H9 (cell line): ENCODE measurements at regions not wholly inside any gene's neighbourhood (a gene's known extent, or its start where the extent isn't known, plus 50 kb on each side); places are given as distances from the start of the nearest gene placed in this dataset.
A peak's percentile ranks its signal among the peaks of the same experiment; 100 is the strongest.

Experiments
- DNase-seq: peaks from one replicate; pipeline ENCODE4 v3.0.0-alpha.2; 2017
- H2AFZ ChIP-seq: one replicate; pipeline ENCODE4 v1.6.1; 2013; ENCODE audit warnings: mild to moderate bottlenecking, low read length, control low read depth, moderate library complexity
- H2AK5ac ChIP-seq: 2 replicates; pipeline ENCODE4 v1.6.1; 2013; ENCODE audit warnings: low read length, control low read depth, mixed read lengths; ENCODE audit not compliant: insufficient read length
- H2BK120ac ChIP-seq: one replicate; pipeline ENCODE4 v1.6.1; 2013; ENCODE audit warnings: low read depth, mild to moderate bottlenecking, low read length, control low read depth, inconsistent platforms; ENCODE audit not compliant: poor library complexity, severe bottlenecking
- H2BK12ac ChIP-seq: 2 replicates; pipeline ENCODE4 v1.6.1; 2013; ENCODE audit warnings: low read length, control low read depth, mixed read lengths, low read depth; ENCODE audit not compliant: insufficient read length
- H2BK15ac ChIP-seq: 2 replicates; pipeline ENCODE4 v1.6.1; 2013; ENCODE audit warnings: low read depth, low read length, control low read depth
- H2BK20ac ChIP-seq: one replicate; pipeline ENCODE4 v1.6.1; 2013; ENCODE audit warnings: low read depth, mild to moderate bottlenecking, low read length, control low read depth, inconsistent platforms; ENCODE audit not compliant: poor library complexity, severe bottlenecking
- H2BK5ac ChIP-seq: 2 replicates; pipeline ENCODE4 v1.6.1; 2013; ENCODE audit warnings: low read length, control low read depth, mixed read lengths; ENCODE audit not compliant: insufficient read length
- H3K14ac ChIP-seq: 2 replicates; pipeline ENCODE4 v1.6.1; 2013; ENCODE audit warnings: low read length, control low read depth; ENCODE audit not compliant: insufficient read depth
- H3K18ac ChIP-seq: 2 replicates; pipeline ENCODE4 v1.6.1; 2013; ENCODE audit warnings: low read depth, mild to moderate bottlenecking, mixed read lengths, low read length, control low read depth; ENCODE audit not compliant: insufficient read length
- H3K23ac ChIP-seq: 2 replicates; pipeline ENCODE4 v1.6.1; 2013; ENCODE audit warnings: low read length, control low read depth, mixed read lengths, low read depth; ENCODE audit not compliant: insufficient read length
- H3K23me2 ChIP-seq: 2 replicates; pipeline ENCODE4 v1.6.1; 2013; ENCODE audit warnings: low read depth, mild to moderate bottlenecking, mixed read lengths, low read length, control low read depth; ENCODE audit not compliant: insufficient read length, poor library complexity, severe bottlenecking
- H3K27ac ChIP-seq: 2 replicates; pipeline ENCODE4 v1.5.1; 2013; ENCODE audit warnings: low read length, control low read depth, mixed read lengths, low read depth; ENCODE audit not compliant: insufficient read length
- H3K27me3 ChIP-seq: 2 replicates; pipeline ENCODE4 v1.6.1; 2013; ENCODE audit warnings: low read length, control low read depth, inconsistent platforms; ENCODE audit not compliant: insufficient read depth
- H3K4ac ChIP-seq: 2 replicates; pipeline ENCODE4 v1.6.1; 2013; ENCODE audit warnings: low read depth, mild to moderate bottlenecking, control low read depth, inconsistent platforms, low read length, moderate library complexity
- H3K4me1 ChIP-seq: 2 replicates; pipeline ENCODE4 v1.6.1; 2013; ENCODE audit warnings: low read length, control low read depth, inconsistent platforms; ENCODE audit not compliant: insufficient read depth
- H3K4me2 ChIP-seq: 2 replicates; pipeline ENCODE4 v1.6.1; 2013; ENCODE audit warnings: low read length, control low read depth, mixed read lengths; ENCODE audit not compliant: insufficient read length, insufficient read depth
- H3K56ac ChIP-seq: 2 replicates; pipeline ENCODE4 v1.6.1; 2013; ENCODE audit warnings: low read depth, mild to moderate bottlenecking, mixed read lengths, low read length, control low read depth; ENCODE audit not compliant: insufficient read length
- H3K79me1 ChIP-seq: 2 replicates; pipeline ENCODE4 v1.6.1; 2013; ENCODE audit warnings: low read depth, mild to moderate bottlenecking, moderate library complexity, low read length, control low read depth, inconsistent platforms; ENCODE audit not compliant: insufficient read depth, poor library complexity, severe bottlenecking
- H3K79me2 ChIP-seq: 2 replicates; pipeline ENCODE4 v1.6.1; 2013; ENCODE audit warnings: low read length, control low read depth, inconsistent platforms; ENCODE audit not compliant: insufficient read depth
- H3K9ac ChIP-seq: 2 replicates; pipeline ENCODE4 v1.6.1; 2013; ENCODE audit warnings: low read length, control low read depth, mixed read lengths; ENCODE audit not compliant: insufficient read length; ENCODE audit errors: extremely low read depth
- H3K9me3 ChIP-seq: one replicate; pipeline ENCODE4 v1.6.1; 2013; ENCODE audit warnings: low read depth, low read length, inconsistent platforms; ENCODE audit not compliant: control insufficient read depth
- H3T11ph ChIP-seq: one replicate; pipeline ENCODE4 v1.6.1; 2013; ENCODE audit warnings: mild to moderate bottlenecking, low read length, control low read depth, inconsistent platforms
- H4K20me1 ChIP-seq: one replicate; pipeline ENCODE4 v1.6.1; 2013; ENCODE audit not compliant: control insufficient read depth, insufficient read length, insufficient read depth
- H4K5ac ChIP-seq: 2 replicates; pipeline ENCODE4 v1.6.1; 2013; ENCODE audit warnings: low read depth, mild to moderate bottlenecking, mixed read lengths, low read length, control low read depth; ENCODE audit not compliant: insufficient read length
- H4K8ac ChIP-seq: replicated peaks from 2 replicates; pipeline ENCODE4 v1.6.1; 2013; ENCODE audit warnings: low read length, control low read depth, mixed read lengths, low read depth; ENCODE audit not compliant: insufficient read length
- H4K91ac ChIP-seq: 2 replicates; pipeline ENCODE4 v1.6.1; 2013; ENCODE audit warnings: low read depth, mild to moderate bottlenecking, moderate library complexity, mixed read lengths, low read length, control low read depth; ENCODE audit not compliant: insufficient read length
- H3K27ac Mint-ChIP-seq, 3 experiments: 2 replicates in 2 of 3; 3 replicates in 1 of 3; pipeline ENCODE4 v1.8.0; 2020 to 2021; ENCODE audit warnings: mixed read lengths in 3 of 3, mild to moderate bottlenecking in 1 of 3, moderate library complexity in 1 of 3
- H3K27me3 Mint-ChIP-seq: 2 replicates; pipeline ENCODE4 v1.8.0; 2021; ENCODE audit warnings: low read depth, mild to moderate bottlenecking, moderate library complexity, mixed read lengths
- H3K36me3 Mint-ChIP-seq, 3 experiments: 2 replicates in 2 of 3; 3 replicates in 1 of 3; pipeline ENCODE4 v1.8.0; 2020 to 2021; ENCODE audit warnings: low read depth in 3 of 3, mixed read lengths in 3 of 3; ENCODE audit not compliant: insufficient read depth in 1 of 3
- H3K4me1 Mint-ChIP-seq, 2 experiments: 2 replicates each; pipeline ENCODE4 v1.8.0; 2020; ENCODE audit warnings: mixed read lengths in 2 of 2
- H3K4me3 Mint-ChIP-seq, 2 experiments: 2 replicates in 1 of 2; 3 replicates in 1 of 2; pipeline ENCODE4 v1.8.0; 2020 to 2021; ENCODE audit warnings: mild to moderate bottlenecking in 2 of 2, mixed read lengths in 2 of 2, moderate library complexity in 1 of 2
- H3K9me3 Mint-ChIP-seq, 2 experiments: 2 replicates in 1 of 2; 3 replicates in 1 of 2; pipeline ENCODE4 v1.8.0; 2020; ENCODE audit warnings: mild to moderate bottlenecking in 2 of 2, mixed read lengths in 2 of 2, moderate library complexity in 1 of 2
- CTCF ChIP-seq: fragments of 200-600 bp; sonication (generic); conservative IDR thresholded peaks from 3 replicates; pipeline ENCODE4 v1.8.0; 2021; ENCODE audit warnings: antibody characterized with exemption, mild to moderate bottlenecking
- WGBS: extraction: QIAGEN DNeasy Blood & Tissue Kit; methylation state at CpG from one replicate; pipeline ENCODE4 v1.1.7; 2013; ENCODE audit warnings: missing lambda C conversion rate, low lambda C conversion rate, mixed read lengths; ENCODE audit not compliant: insufficient read length; ENCODE audit errors: extremely low coverage; 5-methylcytosine and 5-hydroxymethylcytosine counted together

- no peak overlapping the region for H3K14ac ChIP-seq
- no peak overlapping the region for H2BK12ac ChIP-seq
- Mint-ChIP-seq H3K4me1 (peaks cover 11 to 13% of the 10 kb centered on the region in 2 experiments), H3K9me3 (no peaks in the 10 kb centered on the region), H3K27ac (no peak overlapping the region; a peak in 1 of 7 replicates), H3K27me3 (no peaks in the 10 kb centered on the region), H3K36me3 (no peaks in the 10 kb centered on the region), H3K4me3 (no peak overlapping the region)
- H3K27ac ChIP-seq: no peak overlapping the region
- no peaks in the 10 kb centered on the region for H3K79me2 ChIP-seq
- no peaks in the 10 kb centered on the region for H3K27me3 ChIP-seq
- H3K23ac ChIP-seq: no peak overlapping the region
- H3K56ac ChIP-seq: no peak overlapping the region
- no peak overlapping the region for H2BK15ac ChIP-seq
- H3K9me3 ChIP-seq: no peaks in the 10 kb centered on the region
- H3K23me2 ChIP-seq: no peaks in the 10 kb centered on the region
- H3T11ph ChIP-seq: no peak overlapping the region
- H3K9ac ChIP-seq: no peak overlapping the region
- no peak overlapping the region for H2BK5ac ChIP-seq
- TF ChIP-seq CTCF: no peak
- H3K4ac ChIP-seq: no peak overlapping the region
- H3K4me2 ChIP-seq: no peak overlapping the region
- no peak overlapping the region for H2AK5ac ChIP-seq
- WGBS: no CpG with 5 or more reads among the region's 14 CpGs
- no peaks in the 10 kb centered on the region for H3K79me1 ChIP-seq
- H4K8ac ChIP-seq: no peak overlapping the region
- peak; percentile 17 for DNase-seq
- no peak overlapping the region for H2BK120ac ChIP-seq
- H3K18ac ChIP-seq: no peak overlapping the region
- no peaks in the 10 kb centered on the region for H4K20me1 ChIP-seq
- H4K91ac ChIP-seq: no peak overlapping the region
- no peak overlapping the region for H2BK20ac ChIP-seq
- H2AFZ ChIP-seq: no peak overlapping the region
- no peak overlapping the region for H4K5ac ChIP-seq
- H3K4me1 ChIP-seq: 0 out of 2 replicates have a peak, but pooled peaks cover 6% of the 10 kb centered on the region
Measured at GRCh38 chr2:236365258-236366048, 101.2 kb upstream of the ASB18 start.
